Endothelial cell of umbilical vein (primary cell): ENCODE measurements at regions not wholly inside any gene's neighbourhood (a gene's known extent, or its start where the extent isn't known, plus 50 kb on each side); places are given as distances from the start of the nearest gene placed in this dataset.

Experiments
- BruUV-seq: library from RNA; stranded (reverse); fragments of 400-500 nt; replicated peaks from 2 replicates; lab custom pipeline; 2021; lab: Mats Ljungman, UMichigan
- CTCF ChIA-PET: fragments of 300-600, 350-600 bp; sonication (Branson Sonifier 250); formaldehyde crosslinking; loops from one replicate; lab custom pipeline; 2021; ENCODE audit warnings: antibody characterized with exemption, inconsistent platforms; lab: Charles Lee
- POLR2A ChIA-PET: fragments of 300-600, 350-600 bp; sonication (Branson Sonifier 250); formaldehyde crosslinking; loops from one replicate; lab custom pipeline; 2021; ENCODE audit warnings: antibody characterized with exemption, inconsistent platforms; lab: Charles Lee
- DNase-seq: peaks from one replicate; pipeline ENCODE4 v3.0.0-alpha.2; 2011; ENCODE audit warnings: low read depth, low spot score
- FAIRE-seq: peaks from 2 replicates; lab custom pipeline; 2011; peaks lifted over from hg19 to GRCh38; lab: Jason Lieb, UNC
- H2AFZ ChIP-seq: 2 replicates; pipeline ENCODE4 v1.6.0; 2012; ENCODE audit warnings: low read depth, low read length, control low read depth, inconsistent platforms
- H3K27ac ChIP-seq: 2 replicates; pipeline ENCODE4 v1.5.1; 2011; ENCODE audit warnings: low read depth, mild to moderate bottlenecking, control low read depth, low read length, moderate library complexity; ENCODE audit not compliant: insufficient read depth
- H3K27me3 ChIP-seq, 2 experiments: 2 replicates each; pipeline versions ENCODE4 v1.6.0 to v1.6.1; 2011; ENCODE audit warnings: low read length in 2 of 2, mixed read lengths in 1 of 2; ENCODE audit not compliant: control insufficient read depth in 2 of 2, insufficient read depth in 2 of 2
- H3K36me3 ChIP-seq, 2 experiments: 2 replicates in 1 of 2; 3 replicates in 1 of 2; pipeline ENCODE4 v1.5.1; 2011; ENCODE audit warnings: low read length in 2 of 2, mild to moderate bottlenecking in 1 of 2, moderate library complexity in 1 of 2; ENCODE audit not compliant: control insufficient read depth in 2 of 2, insufficient read depth in 2 of 2; ENCODE audit errors: extremely low read depth in 1 of 2
- H3K4me1 ChIP-seq: 3 replicates; pipeline ENCODE4 v1.5.1; 2011; ENCODE audit warnings: mild to moderate bottlenecking, low read length; ENCODE audit not compliant: control insufficient read depth, insufficient read depth; ENCODE audit errors: extremely low read depth
- H3K4me2 ChIP-seq: 2 replicates; pipeline ENCODE4 v1.6.1; 2011; ENCODE audit warnings: low read length, control low read depth, mixed read lengths; ENCODE audit not compliant: insufficient read depth
- H3K4me3 ChIP-seq, 3 experiments: fragments of 200-600 bp in 1 of 3; sonication (generic), shearing (Covaris generic) in 1 of 3; replicated peaks in 1 of 3; 2 replicates each; pipeline ENCODE4 v1.5.1; 2011 to 2016; ENCODE audit warnings: control low read depth in 3 of 3, low read length in 3 of 3, mild to moderate bottlenecking in 2 of 3, inconsistent platforms in 1 of 3, low read depth in 1 of 3, moderate library complexity in 1 of 3; ENCODE audit not compliant: insufficient read depth in 1 of 3
- H3K79me2 ChIP-seq: 2 replicates; pipeline ENCODE4 v1.6.0; 2012; ENCODE audit warnings: low read length, inconsistent platforms; ENCODE audit not compliant: control insufficient read depth, insufficient read depth
- H3K9ac ChIP-seq: replicated peaks from 2 replicates; pipeline ENCODE3; 2011; ENCODE audit warnings: low read length, control low read depth; ENCODE audit not compliant: insufficient read depth; ENCODE audit errors: extremely low read depth
- H3K9me1 ChIP-seq: replicated peaks from 3 replicates; pipeline ENCODE4 v1.6.0; 2011; ENCODE audit warnings: mild to moderate bottlenecking, low read length; ENCODE audit not compliant: control insufficient read depth, insufficient read depth; ENCODE audit errors: extremely low read depth
- H3K9me3 ChIP-seq: replicated peaks from 2 replicates; pipeline ENCODE4 v1.5.1; 2012; ENCODE audit warnings: low read length, inconsistent platforms; ENCODE audit not compliant: control insufficient read depth, insufficient read depth
- H4K20me1 ChIP-seq: replicated peaks from 2 replicates; pipeline ENCODE3; 2011; ENCODE audit warnings: mild to moderate bottlenecking, low read length; ENCODE audit not compliant: control insufficient read depth, insufficient read depth; ENCODE audit errors: extremely low read depth
- EZH2 ChIP-seq: IDR thresholded peaks from 2 replicates; pipeline ENCODE4 v1.6.1; 2012; ENCODE audit warnings: borderline replicate concordance, low read depth, mild to moderate bottlenecking, moderate library complexity, low read length, inconsistent platforms; ENCODE audit not compliant: severe bottlenecking
- FOS ChIP-seq: IDR thresholded peaks from 2 replicates; pipeline ENCODE4 v1.6.1; 2011; ENCODE audit warnings: mild to moderate bottlenecking, low read length, moderate library complexity, borderline replicate concordance; ENCODE audit not compliant: insufficient read depth
- JUN ChIP-seq: IDR thresholded peaks from 2 replicates; pipeline ENCODE4 v1.6.1; 2011; ENCODE audit warnings: borderline replicate concordance, low read depth; ENCODE audit not compliant: insufficient read length, insufficient read depth
- MAX ChIP-seq: IDR thresholded peaks from 2 replicates; pipeline ENCODE4 v1.6.1; 2011; ENCODE audit not compliant: insufficient read depth, insufficient read length
- MYC ChIP-seq: IDR thresholded peaks from one replicate; pipeline ENCODE4 v1.6.1; 2011; ENCODE audit warnings: mild to moderate bottlenecking, low read depth, low read length
- POLR2A ChIP-seq: IDR thresholded peaks from 2 replicates; pipeline ENCODE4 v1.6.1; 2012; ENCODE audit warnings: low read depth, mild to moderate bottlenecking, control low read depth, low read length
- POLR2AphosphoS5 ChIP-seq: IDR thresholded peaks from 2 replicates; pipeline ENCODE4 v1.6.1; 2012; ENCODE audit warnings: low read depth, mild to moderate bottlenecking, control low read depth, low read length, moderate library complexity; ENCODE audit not compliant: insufficient read depth
- dilution Hi-C: fragments of 300-500 bp; cut with MboI; formaldehyde crosslinking; loops from one replicate; pipeline ENCODE4 v1.15.0; 2019; ENCODE audit warnings: low sequenced_read_pairs; ENCODE audit not compliant: extremely low pct_ligation_motif_present
- intact Hi-C: fragments of 100-400 bp; cut with micrococcal nuclease; formaldehyde crosslinking; loops from one replicate; pipeline ENCODE4 v1.10.0; 2022
- TF ChIP-seq, protein P1 (sequence below), 2 donors: IDR thresholded peaks; 1 replicate in 1 of 2; 2 replicates in 1 of 2; pipeline ENCODE4 v1.5.1; 2011; ENCODE audit warnings: low read length in 2 of 2, mild to moderate bottlenecking in 2 of 2, moderate library complexity in 2 of 2, control low read depth in 1 of 2, inconsistent platforms in 1 of 2, low read depth in 1 of 2; ENCODE audit not compliant: insufficient read depth in 1 of 2; ENCODE audit errors: extremely low read depth in 1 of 2

GRCh38 chr10:78914060-78914378 lies 154.7 kb upstream of the ZMIZ1 start:
- no peaks in the 10 kb centered on the region for H4K20me1 ChIP-seq
- H3K4me3 ChIP-seq: no peak overlapping the region
- H3K27ac ChIP-seq: no peak overlapping the region
- no peak overlapping the region for H3K9ac ChIP-seq
- no peaks in the 10 kb centered on the region for H3K79me2 ChIP-seq
- no peaks in the 10 kb centered on the region for H3K36me3 ChIP-seq
- dilution Hi-C loops (no loop called here), intact Hi-C loops (no loop called here)
- no peak overlapping the region for H2AFZ ChIP-seq
- no peak for DNase-seq
- ChIA-PET CTCF (no interaction called here), POLR2A (no interaction called here)
- peaks cover 0 to 2% of the 10 kb centered on the region in 2 experiments for H3K27me3 ChIP-seq
- H3K4me2 ChIP-seq: no peak overlapping the region
- no peak for FAIRE-seq
- H3K9me1 ChIP-seq: no peaks in the 10 kb centered on the region
- no peaks in the 10 kb centered on the region for H3K4me1 ChIP-seq
- H3K9me3 ChIP-seq: no peaks in the 10 kb centered on the region
- no TSS peak for BruUV-seq
- TF ChIP-seq EZH2: no peak
- TF ChIP-seq POLR2AphosphoS5: no peak
- no peak for TF ChIP-seq MYC
- TF ChIP-seq POLR2A: no peak
- TF ChIP-seq FOS: no peak
- TF ChIP-seq, protein P1, sequence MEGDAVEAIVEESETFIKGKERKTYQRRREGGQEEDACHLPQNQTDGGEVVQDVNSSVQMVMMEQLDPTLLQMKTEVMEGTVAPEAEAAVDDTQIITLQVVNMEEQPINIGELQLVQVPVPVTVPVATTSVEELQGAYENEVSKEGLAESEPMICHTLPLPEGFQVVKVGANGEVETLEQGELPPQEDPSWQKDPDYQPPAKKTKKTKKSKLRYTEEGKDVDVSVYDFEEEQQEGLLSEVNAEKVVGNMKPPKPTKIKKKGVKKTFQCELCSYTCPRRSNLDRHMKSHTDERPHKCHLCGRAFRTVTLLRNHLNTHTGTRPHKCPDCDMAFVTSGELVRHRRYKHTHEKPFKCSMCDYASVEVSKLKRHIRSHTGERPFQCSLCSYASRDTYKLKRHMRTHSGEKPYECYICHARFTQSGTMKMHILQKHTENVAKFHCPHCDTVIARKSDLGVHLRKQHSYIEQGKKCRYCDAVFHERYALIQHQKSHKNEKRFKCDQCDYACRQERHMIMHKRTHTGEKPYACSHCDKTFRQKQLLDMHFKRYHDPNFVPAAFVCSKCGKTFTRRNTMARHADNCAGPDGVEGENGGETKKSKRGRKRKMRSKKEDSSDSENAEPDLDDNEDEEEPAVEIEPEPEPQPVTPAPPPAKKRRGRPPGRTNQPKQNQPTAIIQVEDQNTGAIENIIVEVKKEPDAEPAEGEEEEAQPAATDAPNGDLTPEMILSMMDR (IDR thresholded peaks at IDR 0.05; ENCODE audit: extremely low read depth in 1 of 2, insufficient read depth in 1 of 2, low read depth in 1 of 2, low read length in 2 of 2): no peak
- TF ChIP-seq JUN: no peak
- TF ChIP-seq MAX: no peak
